Osteocyte (in vitro differentiated cells): ENCODE measurements at regions not wholly inside any gene's neighbourhood (a gene's known extent, or its start where the extent isn't known, plus 50 kb on each side); places are given as distances from the start of the nearest gene placed in this dataset.

Experiments
- DNase-seq: peaks from one replicate; pipeline ENCODE4 v3.0.0; 2021; ENCODE audit warnings: mixed read lengths; ENCODE audit not compliant: unreplicated experiment; ENCODE audit errors: extremely low spot score
- H3K27ac Mint-ChIP-seq: one replicate; pipeline ENCODE4 v1.8.0; 2021; ENCODE audit warnings: mild to moderate bottlenecking, mixed read lengths; ENCODE audit not compliant: unreplicated experiment
- H3K27me3 Mint-ChIP-seq: one replicate; pipeline ENCODE4 v1.8.0; 2021; ENCODE audit warnings: mixed read lengths; ENCODE audit not compliant: unreplicated experiment
- H3K36me3 Mint-ChIP-seq: one replicate; pipeline ENCODE4 v1.8.0; 2021; ENCODE audit warnings: mixed read lengths; ENCODE audit not compliant: unreplicated experiment
- H3K4me1 Mint-ChIP-seq: one replicate; pipeline ENCODE4 v1.8.0; 2021; ENCODE audit warnings: mixed read lengths; ENCODE audit not compliant: unreplicated experiment
- H3K4me3 Mint-ChIP-seq: one replicate; pipeline ENCODE4 v1.8.0; 2021; ENCODE audit warnings: mild to moderate bottlenecking, moderate library complexity, mixed read lengths; ENCODE audit not compliant: unreplicated experiment
- H3K9me3 Mint-ChIP-seq: one replicate; pipeline ENCODE4 v1.8.0; 2021; ENCODE audit warnings: mixed read lengths; ENCODE audit not compliant: unreplicated experiment
- CTCF ChIP-seq: fragments of 200-600 bp; sonication (generic); IDR thresholded peaks from 2 replicates; pipeline ENCODE4 v1.5.0; 2021; ENCODE audit warnings: antibody characterized with exemption, mild to moderate bottlenecking, moderate library complexity

- Mint-ChIP-seq H3K27me3 (no peaks in the 10 kb centered on the region), H3K4me3 (no peak overlapping the region), H3K4me1 (peaks cover 18% of the 10 kb centered on the region), H3K27ac (no peak overlapping the region), H3K9me3 (no peaks in the 10 kb centered on the region), H3K36me3 (no peaks in the 10 kb centered on the region)
- no peak for DNase-seq
- no peak for TF ChIP-seq CTCF
Observed at GRCh38 chr12:71060426-71060825, 97.4 kb downstream of the TSPAN8 start.

GRCh38 chr12:71057330-71057729 lies 100.5 kb downstream of the TSPAN8 start:
- no peaks in the 10 kb centered on the region for H3K36me3 Mint-ChIP-seq
- no peak overlapping the region for H3K4me3 Mint-ChIP-seq
- no peak overlapping the region for H3K27ac Mint-ChIP-seq
- peaks cover 4% of the 10 kb centered on the region for H3K9me3 Mint-ChIP-seq
- peaks cover 15% of the 10 kb centered on the region for H3K4me1 Mint-ChIP-seq
- no peak for DNase-seq
- no peak for TF ChIP-seq CTCF
- H3K27me3 Mint-ChIP-seq, result no peaks in the 10 kb centered on the region

GRCh38 chr12:71054551-71054950 lies 103.2 kb downstream of the TSPAN8 start:
- TF ChIP-seq CTCF, result no peak
- peaks cover 4% of the 10 kb centered on the region for H3K9me3 Mint-ChIP-seq
- no peaks in the 10 kb centered on the region for H3K27me3 Mint-ChIP-seq
- H3K36me3 Mint-ChIP-seq, result no peaks in the 10 kb centered on the region
- peak overlapping the region; percentile 7 for H3K27ac Mint-ChIP-seq
- H3K4me3 Mint-ChIP-seq, result no peak overlapping the region
- H3K4me1 Mint-ChIP-seq, result peaks cover 10% of the 10 kb centered on the region
- no peak for DNase-seq

GRCh38 chr12:71046215-71046614 lies 111.6 kb downstream of the TSPAN8 start:
- no peak for DNase-seq
- H3K4me3 Mint-ChIP-seq, result no peak overlapping the region
- peaks cover 11% of the 10 kb centered on the region for H3K4me1 Mint-ChIP-seq

GRCh38 chr12:71045781-71046180 lies 112.0 kb downstream of the TSPAN8 start:
- DNase-seq, result no peak
- peaks cover 3% of the 10 kb centered on the region for H3K27me3 Mint-ChIP-seq
- H3K4me1 Mint-ChIP-seq, result peaks cover 11% of the 10 kb centered on the region
- no peak for TF ChIP-seq CTCF
- peak overlapping the region; percentile 69 for H3K27ac Mint-ChIP-seq
- H3K36me3 Mint-ChIP-seq, result no peaks in the 10 kb centered on the region
- no peak overlapping the region for H3K4me3 Mint-ChIP-seq
- H3K9me3 Mint-ChIP-seq, result no peaks in the 10 kb centered on the region

More at GRCh38 chr12:71046215-71046614, 111.6 kb downstream of the TSPAN8 start:
- Mint-ChIP-seq H3K9me3 (no peaks in the 10 kb centered on the region), H3K27me3 (peaks cover 3% of the 10 kb centered on the region), H3K27ac (peak overlapping the region; percentile 69), H3K36me3 (no peaks in the 10 kb centered on the region)
- no peak for TF ChIP-seq CTCF
